Glutamatergic neuron (in vitro differentiated cells): ENCODE measurements at regions not wholly inside any gene's neighbourhood (a gene's known extent, or its start where the extent isn't known, plus 50 kb on each side); places are given as distances from the start of the nearest gene placed in this dataset.

Experiments used
- DNase-seq: peaks from one replicate; pipeline ENCODE4 v3.0.0; 2022
- H3K27ac Mint-ChIP-seq: one replicate; pipeline ENCODE4 v1.8.0; 2020; ENCODE audit warnings: mild to moderate bottlenecking, mixed read lengths, inconsistent platforms; ENCODE audit not compliant: unreplicated experiment
- H3K27me3 Mint-ChIP-seq: one replicate; pipeline ENCODE4 v1.8.0; 2020; ENCODE audit warnings: mild to moderate bottlenecking, moderate library complexity, mixed read lengths, inconsistent platforms; ENCODE audit not compliant: unreplicated experiment
- H3K36me3 Mint-ChIP-seq: one replicate; pipeline ENCODE4 v1.8.0; 2020; ENCODE audit warnings: mild to moderate bottlenecking, mixed read lengths, inconsistent platforms; ENCODE audit not compliant: unreplicated experiment
- H3K4me1 Mint-ChIP-seq: one replicate; pipeline ENCODE4 v1.8.0; 2020; ENCODE audit warnings: mild to moderate bottlenecking, low read depth, mixed read lengths, inconsistent platforms; ENCODE audit not compliant: unreplicated experiment
- H3K4me3 Mint-ChIP-seq: one replicate; pipeline ENCODE4 v1.8.0; 2020; ENCODE audit warnings: mild to moderate bottlenecking, mixed read lengths, inconsistent platforms; ENCODE audit not compliant: unreplicated experiment
- H3K9me3 Mint-ChIP-seq: one replicate; pipeline ENCODE4 v1.8.0; 2020; ENCODE audit warnings: mild to moderate bottlenecking, moderate library complexity, mixed read lengths, inconsistent platforms; ENCODE audit not compliant: unreplicated experiment
- CTCF ChIP-seq: fragments of 200-600 bp; sonication (generic); IDR thresholded peaks from one replicate; pipeline ENCODE4 v1.5.0; 2021; ENCODE audit not compliant: partially characterized antibody, unreplicated experiment

DNA sequence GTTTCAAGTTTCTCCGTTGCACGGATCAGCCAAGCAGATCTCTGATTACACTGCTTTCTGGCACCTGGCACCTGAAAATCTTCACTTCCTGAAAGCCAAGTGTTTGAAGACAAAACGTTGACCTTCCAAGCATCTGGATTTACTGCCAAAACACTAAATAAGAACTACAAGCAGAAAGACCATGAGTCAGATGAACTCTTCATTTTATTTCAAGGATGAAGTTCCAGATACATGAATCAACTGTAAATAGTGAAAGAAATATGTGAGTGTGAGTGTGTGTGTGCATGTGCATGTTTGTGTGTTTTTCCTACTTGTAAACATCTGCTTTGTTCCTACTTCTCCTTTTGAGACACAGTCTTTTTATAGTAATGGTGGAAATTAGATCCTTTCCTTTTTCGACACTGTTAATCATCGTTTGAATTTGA is 60.0 kb upstream of the DTNA start:
- Mint-ChIP-seq H3K36me3 (no peaks in the 10 kb centered on the region), H3K4me1 (no peaks in the 10 kb centered on the region), H3K9me3 (peaks cover 2% of the 10 kb centered on the region), H3K27me3 (no peaks in the 10 kb centered on the region), H3K27ac (no peak overlapping the region), H3K4me3 (no peak overlapping the region)
- DNase-seq: no peak
- TF ChIP-seq CTCF: no peak

GRCh38 chr18:34651586-34652369 is 58.3 kb upstream of the DTNA start:
- Mint-ChIP-seq H3K4me1 (no peaks in the 10 kb centered on the region), H3K27me3 (no peaks in the 10 kb centered on the region), H3K9me3 (peaks cover 2% of the 10 kb centered on the region), H3K4me3 (no peak overlapping the region), H3K27ac (peak overlapping the region; percentile 57), H3K36me3 (no peaks in the 10 kb centered on the region)
- no peak for DNase-seq
- TF ChIP-seq CTCF: no peak

DNA sequence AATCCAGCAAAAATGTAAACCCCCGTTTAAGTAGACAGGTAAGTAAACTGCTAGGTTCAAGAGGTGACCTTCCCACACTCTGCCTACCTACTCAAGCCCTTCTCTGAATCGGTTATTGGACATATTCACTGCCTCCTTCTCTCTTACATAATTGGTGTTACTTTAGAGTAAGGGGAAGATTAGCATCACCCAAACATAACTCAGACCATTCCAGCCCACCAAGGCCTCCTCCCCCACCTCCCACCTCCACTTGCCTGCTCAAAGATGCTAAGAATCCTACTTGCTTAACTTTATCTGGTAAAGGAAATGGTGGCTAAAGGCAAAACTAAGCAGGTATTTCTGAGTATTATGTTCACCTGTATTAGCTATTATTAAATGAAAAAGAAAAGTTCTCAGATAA is 55.0 kb upstream of the DTNA start:
- H3K4me1 Mint-ChIP-seq: peaks cover 4% of the 10 kb centered on the region

GRCh38 chr18:34657860-34658500 is 52.1 kb upstream of the DTNA start:
- H3K27ac Mint-ChIP-seq: no peak overlapping the region
- no peak for DNase-seq
- no peak overlapping the region for H3K4me3 Mint-ChIP-seq
- H3K4me1 Mint-ChIP-seq: peaks cover 4% of the 10 kb centered on the region
- H3K9me3 Mint-ChIP-seq: no peaks in the 10 kb centered on the region
- no peaks in the 10 kb centered on the region for H3K27me3 Mint-ChIP-seq
- H3K36me3 Mint-ChIP-seq: no peaks in the 10 kb centered on the region
- no peak for TF ChIP-seq CTCF

More for the DNA sequence above, 55.0 kb upstream of the DTNA start:
- Mint-ChIP-seq H3K36me3 (no peaks in the 10 kb centered on the region), H3K27me3 (no peaks in the 10 kb centered on the region), H3K4me3 (no peak overlapping the region), H3K9me3 (no peaks in the 10 kb centered on the region), H3K27ac (no peak overlapping the region)
- no peak for DNase-seq
- TF ChIP-seq CTCF: no peak
